ENCODE measurements at regions not wholly inside any gene's neighbourhood (a gene's known extent, or its start where the extent isn't known, plus 50 kb on each side); places are given as distances from the start of the nearest gene placed in this dataset.
A peak's percentile ranks its signal among the peaks of the same experiment; 100 is the strongest.

DNA sequence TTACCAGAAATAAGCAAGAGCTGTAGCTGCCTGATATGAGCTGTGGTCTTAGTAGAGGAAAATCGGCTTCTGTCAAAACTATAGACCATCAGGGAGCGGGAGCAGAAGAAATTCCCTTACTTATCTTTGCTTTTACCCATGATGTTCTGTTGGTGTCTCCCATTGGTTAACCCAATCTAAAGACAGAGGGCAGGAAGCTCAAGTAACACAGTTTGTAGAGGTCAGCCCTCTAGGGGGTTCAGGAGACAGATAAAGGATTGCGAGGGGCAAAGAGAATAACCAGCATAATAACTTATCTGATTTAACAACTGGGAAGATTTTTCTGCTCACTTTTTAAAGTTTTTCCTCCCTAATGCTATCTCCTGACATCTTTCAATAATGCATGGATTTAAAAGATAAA is 142.4 kb downstream of the NTMT2 start:
- Histone ChIP-seq H3K36me3 (ENCODE audit: control insufficient read depth, insufficient read depth, low read length) (no peaks in the 10 kb centered on the region), H3K27me3 (ENCODE audit: control insufficient read depth, insufficient read depth, low read length) (no peaks in the 10 kb centered on the region), H3K4me3 (ENCODE audit: low read depth, low read length) (no peak overlapping the region)
- DNase-seq (ENCODE audit: low read depth) (no peak), FAIRE-seq (no peak)
- TF ChIP-seq CTCF (IDR thresholded peaks at IDR 0.05; ENCODE audit: insufficient read depth, low read length, severe bottlenecking), result no peak

- Histone ChIP-seq H3K36me3 (ENCODE audit: control insufficient read depth, insufficient read depth, low read length) (no peaks in the 10 kb centered on the region), H3K4me3 (ENCODE audit: low read depth, low read length) (no peak overlapping the region), H3K27me3 (ENCODE audit: control insufficient read depth, insufficient read depth, low read length) (no peaks in the 10 kb centered on the region)
- no peak for TF ChIP-seq CTCF (IDR thresholded peaks at IDR 0.05; ENCODE audit: insufficient read depth, low read length, severe bottlenecking)
- no peak for FAIRE-seq
- DNase-seq (ENCODE audit: low read depth), result no peak
These were observed 144.5 kb downstream of the NTMT2 start for GRCh38 chr1:170290276-170290675.

DNA sequence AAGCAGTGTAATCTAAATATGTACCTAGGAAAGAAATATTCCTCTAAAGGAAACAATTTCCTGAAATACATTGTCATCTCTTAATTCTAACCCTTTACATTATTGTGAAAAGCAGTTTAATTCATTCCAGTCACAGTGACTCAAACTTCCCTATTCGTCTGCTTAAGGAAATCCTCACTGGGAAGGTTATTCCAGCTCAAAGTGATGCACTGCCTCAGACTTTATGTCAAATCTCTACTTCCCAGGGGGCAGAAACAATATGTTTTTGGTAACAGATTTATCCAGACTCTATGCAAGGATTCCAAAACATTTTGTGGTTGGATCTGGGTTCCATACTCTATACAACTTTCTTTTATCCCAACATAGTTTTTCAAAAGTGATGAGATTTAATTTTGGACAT is 145.2 kb downstream of the NTMT2 start:
- TF ChIP-seq CTCF (IDR thresholded peaks at IDR 0.05; ENCODE audit: insufficient read depth, low read length, severe bottlenecking), result no peak
- Histone ChIP-seq H3K36me3 (ENCODE audit: control insufficient read depth, insufficient read depth, low read length) (no peaks in the 10 kb centered on the region), H3K4me3 (ENCODE audit: low read depth, low read length) (no peak overlapping the region), H3K27me3 (ENCODE audit: control insufficient read depth, insufficient read depth, low read length) (no peaks in the 10 kb centered on the region)
- DNase-seq (ENCODE audit: low read depth) (no peak), FAIRE-seq (no peak)

DNA sequence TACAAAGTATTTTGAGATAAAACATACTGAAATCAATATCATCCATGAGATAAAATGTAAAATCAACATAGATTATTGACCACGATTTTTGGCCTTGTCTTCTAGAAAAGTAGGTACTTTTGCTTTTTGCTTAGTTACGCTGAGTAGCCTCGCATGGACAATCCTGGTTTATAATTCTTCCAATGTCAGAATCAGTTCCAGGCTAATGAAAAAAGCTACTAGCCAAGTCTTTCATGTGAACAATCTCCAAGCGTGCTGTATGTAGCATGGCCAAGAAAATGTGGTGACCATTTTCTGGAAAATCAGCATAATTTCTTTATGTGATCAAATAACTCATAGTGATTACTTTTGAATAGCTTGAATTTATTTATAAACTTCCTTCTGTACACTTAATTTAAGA is 145.8 kb downstream of the NTMT2 start:
- no peak for TF ChIP-seq CTCF (IDR thresholded peaks at IDR 0.05; ENCODE audit: insufficient read depth, low read length, severe bottlenecking)
- Histone ChIP-seq H3K27me3 (ENCODE audit: control insufficient read depth, insufficient read depth, low read length) (no peaks in the 10 kb centered on the region), H3K36me3 (ENCODE audit: control insufficient read depth, insufficient read depth, low read length) (no peaks in the 10 kb centered on the region), H3K4me3 (ENCODE audit: low read depth, low read length) (no peak overlapping the region)
- no peak for DNase-seq (ENCODE audit: low read depth)
- FAIRE-seq, result no peak

- H3K36me3 ChIP-seq (ENCODE audit: control insufficient read depth, insufficient read depth, low read length), result no peaks in the 10 kb centered on the region
- no peak for FAIRE-seq
- DNase-seq (ENCODE audit: low read depth), result no peak
- no peak overlapping the region for H3K4me3 ChIP-seq (ENCODE audit: low read depth, low read length)
- no peaks in the 10 kb centered on the region for H3K27me3 ChIP-seq (ENCODE audit: control insufficient read depth, insufficient read depth, low read length)
- no peak for TF ChIP-seq CTCF (IDR thresholded peaks at IDR 0.05; ENCODE audit: insufficient read depth, low read length, severe bottlenecking)
These were observed 150.5 kb downstream of the NTMT2 start for GRCh38 chr1:170296211-170296610.

DNA sequence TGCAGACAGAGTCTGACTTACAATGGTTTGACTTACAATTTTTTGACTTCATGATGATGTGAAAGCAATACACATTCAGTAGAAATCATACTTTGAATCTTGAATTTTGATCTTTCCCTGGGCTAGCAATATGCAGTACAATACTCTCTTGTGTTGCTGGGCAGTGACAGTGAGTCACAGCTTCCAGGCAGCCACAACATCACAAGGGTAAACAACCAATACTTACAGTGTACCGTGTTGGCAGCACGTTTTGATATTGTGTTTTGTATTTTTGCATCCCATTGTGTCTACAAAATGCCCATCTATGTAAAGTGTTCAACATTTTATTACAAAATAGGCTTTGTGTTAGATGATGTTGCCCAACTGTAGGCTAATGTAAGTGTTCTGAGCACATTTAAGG is 150.9 kb downstream of the NTMT2 start:
- TF ChIP-seq CTCF (IDR thresholded peaks at IDR 0.05; ENCODE audit: insufficient read depth, low read length, severe bottlenecking), result no peak
- H3K36me3 ChIP-seq (ENCODE audit: control insufficient read depth, insufficient read depth, low read length), result no peaks in the 10 kb centered on the region
- no peak for FAIRE-seq
- no peak overlapping the region for H3K4me3 ChIP-seq (ENCODE audit: low read depth, low read length)
- peak; percentile 11 for DNase-seq (ENCODE audit: low read depth)
- H3K27me3 ChIP-seq (ENCODE audit: control insufficient read depth, insufficient read depth, low read length), result no peaks in the 10 kb centered on the region

All from bronchial epithelial cell (primary cell).